HuH-7 (cell line): ENCODE measurements at regions not wholly inside any gene's neighbourhood (a gene's known extent, or its start where the extent isn't known, plus 50 kb on each side); places are given as distances from the start of the nearest gene placed in this dataset.

ENCODE experiments used
- DNase-seq: peaks from one replicate; pipeline ENCODE4 v3.0.0; 2011; ENCODE audit warnings: low spot score

GRCh38 chr22:47994045-47994444, 1231.6 kb downstream of the TBC1D22A start:
- no peak for DNase-seq

- DNase-seq, result no peak
Observed at GRCh38 chr22:47990481-47990880, 1228.0 kb downstream of the TBC1D22A start.

- DNase-seq, result no peak
Observed at GRCh38 chr22:47987885-47988515, 1225.5 kb downstream of the TBC1D22A start.

GRCh38 chr22:47976219-47976618, 1213.8 kb downstream of the TBC1D22A start:
- no peak for DNase-seq

GRCh38 chr22:47967831-47968230, 1205.4 kb downstream of the TBC1D22A start:
- no peak for DNase-seq

GRCh38 chr22:47966316-47966715, 1203.9 kb downstream of the TBC1D22A start:
- DNase-seq, result no peak

- no peak for DNase-seq
Observed at GRCh38 chr22:47965896-47966295, 1203.4 kb downstream of the TBC1D22A start.

GRCh38 chr22:47965066-47965465, 1202.6 kb downstream of the TBC1D22A start:
- DNase-seq, result no peak

- DNase-seq, result no peak
Observed at GRCh38 chr22:47963660-47964059, 1201.2 kb downstream of the TBC1D22A start.

GRCh38 chr22:47957649-47958048, 1195.2 kb downstream of the TBC1D22A start:
- DNase-seq, result no peak

- DNase-seq, result no peak
Observed at GRCh38 chr22:47954107-47954506, 1191.7 kb downstream of the TBC1D22A start.

GRCh38 chr22:47944941-47945340, 1182.5 kb downstream of the TBC1D22A start:
- no peak for DNase-seq

GRCh38 chr22:47943729-47944700, 1181.6 kb downstream of the TBC1D22A start:
- DNase-seq, result no peak

- no peak for DNase-seq
Observed at GRCh38 chr22:47940211-47940610, 1177.8 kb downstream of the TBC1D22A start.

- DNase-seq, result no peak
Observed at GRCh38 chr22:47933891-47934290, 1171.4 kb downstream of the TBC1D22A start.

- no peak for DNase-seq
Observed at GRCh38 chr22:47933226-47933625, 1170.8 kb downstream of the TBC1D22A start.

- DNase-seq, result no peak
Observed at GRCh38 chr22:47929646-47930185, 1167.3 kb downstream of the TBC1D22A start.

- no peak for DNase-seq
Observed at GRCh38 chr22:47929073-47929472, 1166.6 kb downstream of the TBC1D22A start.

- DNase-seq, result no peak
Observed at GRCh38 chr22:47928631-47929030, 1166.2 kb downstream of the TBC1D22A start.

- no peak for DNase-seq
Observed at GRCh38 chr22:47927648-47928210, 1165.3 kb downstream of the TBC1D22A start.

GRCh38 chr22:47923011-47923427, 1160.6 kb downstream of the TBC1D22A start:
- DNase-seq, result no peak

GRCh38 chr22:47921906-47922305, 1159.5 kb downstream of the TBC1D22A start:
- no peak for DNase-seq
